H1 (cell line): ENCODE measurements at regions not wholly inside any gene's neighbourhood (a gene's known extent, or its start where the extent isn't known, plus 50 kb on each side); places are given as distances from the start of the nearest gene placed in this dataset.

Source experiments
- CTCF ChIA-PET: fragments of 300-600 bp; sonication (Branson Sonifier 250); formaldehyde crosslinking; loops from one replicate; lab custom pipeline; 2021; ENCODE audit not compliant: partially characterized antibody; lab: Charles Lee
- POLR2A ChIA-PET: fragments of 300-600 bp; sonication (Branson Sonifier 250); formaldehyde crosslinking; loops from one replicate; lab custom pipeline; 2021; ENCODE audit warnings: inconsistent platforms; ENCODE audit not compliant: partially characterized antibody; lab: Charles Lee
- DNase-seq, 2 experiments: peaks; one replicate each; pipeline versions ENCODE4 v3.0.0 to v3.0.0-alpha.2; 2010 to 2022; ENCODE audit warnings: low spot score in 2 of 2, low read depth in 1 of 2, mixed read lengths in 1 of 2
- FAIRE-seq: peaks from 2 replicates; lab custom pipeline; 2011; peaks lifted over from hg19 to GRCh38; lab: Jason Lieb, UNC
- H2AFZ ChIP-seq: 2 replicates; pipeline ENCODE4 v1.8.1; 2012; ENCODE audit warnings: low read length, inconsistent platforms
- H2AK5ac ChIP-seq: 2 replicates; pipeline ENCODE4 v1.6.1; 2013; ENCODE audit warnings: low read depth, low read length
- H2BK120ac ChIP-seq: replicated peaks from 2 replicates; pipeline ENCODE3; 2013; ENCODE audit warnings: low read depth, low read length, inconsistent platforms
- H2BK12ac ChIP-seq: 2 replicates; pipeline ENCODE4 v1.6.1; 2013; ENCODE audit warnings: low read depth, low read length
- H2BK15ac ChIP-seq: 2 replicates; pipeline ENCODE4 v1.6.1; 2013; ENCODE audit warnings: low read length
- H2BK20ac ChIP-seq: 2 replicates; pipeline ENCODE4 v1.6.1; 2013; ENCODE audit warnings: low read length
- H2BK5ac ChIP-seq: 2 replicates; pipeline ENCODE4 v1.6.1; 2013; ENCODE audit warnings: low read depth, low read length
- H3K14ac ChIP-seq: 2 replicates; pipeline ENCODE4 v1.6.1; 2013; ENCODE audit warnings: inconsistent platforms; ENCODE audit not compliant: insufficient read length
- H3K18ac ChIP-seq: 2 replicates; pipeline ENCODE4 v1.6.1; 2013; ENCODE audit warnings: low read length; ENCODE audit errors: extremely low read depth
- H3K23ac ChIP-seq: 2 replicates; pipeline ENCODE4 v1.6.1; 2013; ENCODE audit warnings: inconsistent platforms; ENCODE audit not compliant: insufficient read length
- H3K23me2 ChIP-seq: 2 replicates; pipeline ENCODE4 v1.6.1; 2013; ENCODE audit warnings: low read depth, low read length
- H3K27ac ChIP-seq: 2 replicates; pipeline ENCODE4 v1.6.1; 2011; ENCODE audit warnings: low read depth, low read length, inconsistent platforms
- H3K27me3 ChIP-seq, 4 experiments: replicated peaks in 1 of 4; 1 replicate in 1 of 4; 2 replicates in 3 of 4; pipeline versions ENCODE4 v1.6.1 to v1.8.1; 2011 to 2013; ENCODE audit warnings: low read length in 3 of 4, mild to moderate bottlenecking in 3 of 4, inconsistent platforms in 2 of 4, mixed read lengths in 2 of 4, moderate library complexity in 1 of 4; ENCODE audit not compliant: control insufficient read depth in 3 of 4, insufficient read depth in 3 of 4; ENCODE audit errors: extremely low read depth in 1 of 4
- H3K36me3 ChIP-seq, 4 experiments: 2 replicates each; pipeline versions ENCODE4 v1.6.1 to v1.8.1; 2011 to 2013; ENCODE audit warnings: mild to moderate bottlenecking in 4 of 4, low read length in 3 of 4, moderate library complexity in 2 of 4, control low read depth in 1 of 4, inconsistent platforms in 1 of 4; ENCODE audit not compliant: insufficient read depth in 4 of 4, control insufficient read depth in 2 of 4
- H3K4ac ChIP-seq: replicated peaks from 2 replicates; pipeline ENCODE3; 2013; ENCODE audit warnings: low read length, low read depth, mixed read lengths, inconsistent platforms; ENCODE audit not compliant: insufficient read length
- H3K4me1 ChIP-seq, 4 experiments: replicated peaks in 1 of 4; 1 replicate in 1 of 4; 2 replicates in 3 of 4; pipeline versions ENCODE4 v1.6.1 to v1.8.1; 2011 to 2013; ENCODE audit warnings: low read length in 3 of 4, inconsistent platforms in 2 of 4, mixed read lengths in 1 of 4; ENCODE audit not compliant: insufficient read depth in 4 of 4, control insufficient read depth in 3 of 4
- H3K4me2 ChIP-seq, 2 experiments: 2 replicates each; pipeline versions ENCODE4 v1.6.1 to v1.8.1; 2011 to 2013; ENCODE audit warnings: low read depth in 2 of 2, low read length in 2 of 2, control low read depth in 1 of 2, inconsistent platforms in 1 of 2, mild to moderate bottlenecking in 1 of 2; ENCODE audit not compliant: insufficient read depth in 1 of 2
- H3K4me3 ChIP-seq, 4 experiments: fragments of 200-600, 300-600 bp in 1 of 4; sonication (generic), shearing (Covaris generic), sonication (Bioruptor Twin) in 1 of 4; 2 replicates each; pipeline versions ENCODE4 v1.5.1 to v1.8.1; 2011 to 2016; ENCODE audit warnings: low read length in 4 of 4, low read depth in 3 of 4, control low read depth in 2 of 4, inconsistent platforms in 2 of 4, mild to moderate bottlenecking in 2 of 4, mixed read lengths in 1 of 4, moderate library complexity in 1 of 4; ENCODE audit not compliant: insufficient read depth in 2 of 4; ENCODE audit errors: extremely low read depth in 1 of 4
- H3K56ac ChIP-seq: replicated peaks from 2 replicates; pipeline ENCODE3; 2013; ENCODE audit warnings: low read depth, mild to moderate bottlenecking, mixed read lengths, low read length, inconsistent platforms; ENCODE audit not compliant: insufficient read length
- H3K79me1 ChIP-seq: 2 replicates; pipeline ENCODE4 v1.6.1; 2013; ENCODE audit warnings: low read depth, low read length, control low read depth
- H3K79me2 ChIP-seq, 2 experiments: 2 replicates each; pipeline versions ENCODE4 v1.6.1 to v1.8.1; 2012 to 2013; ENCODE audit warnings: low read length in 2 of 2, mild to moderate bottlenecking in 2 of 2, inconsistent platforms in 1 of 2; ENCODE audit not compliant: insufficient read depth in 2 of 2, control insufficient read depth in 1 of 2
- H3K9ac ChIP-seq, 4 experiments: replicated peaks in 1 of 4; 1 replicate in 1 of 4; 2 replicates in 3 of 4; pipeline versions ENCODE4 v1.6.1 to v1.8.1; 2011 to 2013; ENCODE audit warnings: low read depth in 3 of 4, low read length in 3 of 4, control low read depth in 2 of 4, mild to moderate bottlenecking in 2 of 4, moderate library complexity in 2 of 4, inconsistent platforms in 1 of 4; ENCODE audit errors: extremely low read depth in 1 of 4
- H3K9me3 ChIP-seq, 2 experiments: 2 replicates each; pipeline versions ENCODE4 v1.6.1 to v1.8.1; 2012 to 2013; ENCODE audit warnings: mild to moderate bottlenecking in 2 of 2, moderate library complexity in 2 of 2, control low read depth in 1 of 2, inconsistent platforms in 1 of 2, low read depth in 1 of 2, low read length in 1 of 2, mixed read lengths in 1 of 2; ENCODE audit not compliant: insufficient read depth in 2 of 2
- H4K20me1 ChIP-seq, 2 experiments: replicated peaks in 1 of 2; 2 replicates each; pipeline versions ENCODE3 to v1.8.1; 2011 to 2013; ENCODE audit warnings: inconsistent platforms in 2 of 2, low read length in 2 of 2, mild to moderate bottlenecking in 1 of 2; ENCODE audit not compliant: insufficient read depth in 2 of 2, control insufficient read depth in 1 of 2
- H4K5ac ChIP-seq: 2 replicates; pipeline ENCODE4 v1.6.1; 2013; ENCODE audit warnings: low read length, low read depth, mixed read lengths, inconsistent platforms; ENCODE audit not compliant: insufficient read length
- H4K8ac ChIP-seq: 2 replicates; pipeline ENCODE4 v1.8.0; 2013; ENCODE audit warnings: mild to moderate bottlenecking, moderate library complexity, low read length, inconsistent platforms; ENCODE audit not compliant: insufficient read depth; ENCODE audit errors: extremely low read depth
- H4K91ac ChIP-seq: replicated peaks from 2 replicates; pipeline ENCODE3; 2013; ENCODE audit warnings: low read length, mixed read lengths, inconsistent platforms; ENCODE audit not compliant: insufficient read length
- CTBP2 ChIP-seq: IDR thresholded peaks from 2 replicates; pipeline ENCODE4 v1.7.0; 2011; ENCODE audit warnings: borderline replicate concordance, mild to moderate bottlenecking, moderate library complexity, mixed read lengths, low read length; ENCODE audit not compliant: insufficient read depth, insufficient read length
- EGR1 ChIP-seq: IDR thresholded peaks from 2 replicates; pipeline ENCODE4 v1.6.1; 2011; ENCODE audit warnings: low read depth, low read length, borderline replicate concordance
- HDAC2 ChIP-seq, 2 experiments: fragments of 300-600 bp in 1 of 2; sonication (generic) in 1 of 2; IDR thresholded peaks; 2 replicates each; pipeline ENCODE4 v1.6.1; 2011 to 2012; ENCODE audit warnings: low read depth in 2 of 2, low read length in 2 of 2, mild to moderate bottlenecking in 2 of 2, moderate library complexity in 2 of 2, borderline replicate concordance in 1 of 2, inconsistent platforms in 1 of 2
- JUN ChIP-seq: IDR thresholded peaks from 2 replicates; pipeline ENCODE4 v1.6.1; 2011; ENCODE audit warnings: low read depth, mild to moderate bottlenecking, improper control_type of control experiment, low read length
- RAD21 ChIP-seq, 2 experiments: IDR thresholded peaks in 1 of 2; conservative IDR thresholded peaks in 1 of 2; 2 replicates each; pipeline ENCODE4 v1.6.1; 2011; ENCODE audit warnings: low read depth in 2 of 2, low read length in 2 of 2, improper control_type of control experiment in 1 of 2, inconsistent platforms in 1 of 2, mild to moderate bottlenecking in 1 of 2, moderate library complexity in 1 of 2
- SP2 ChIP-seq: IDR thresholded peaks from 2 replicates; pipeline ENCODE4 v1.6.1; 2012; ENCODE audit warnings: mild to moderate bottlenecking, low read length, inconsistent platforms
- TAF1 ChIP-seq: IDR thresholded peaks from 2 replicates; pipeline ENCODE4 v1.6.1; 2011; ENCODE audit warnings: mild to moderate bottlenecking, low read depth, low read length
- TBP ChIP-seq: IDR thresholded peaks from 2 replicates; pipeline ENCODE4 v1.6.1; 2011; ENCODE audit warnings: low read depth, low read length, improper control_type of control experiment
- YY1 ChIP-seq: IDR thresholded peaks from 2 replicates; pipeline ENCODE4 v1.6.1; 2011; ENCODE audit warnings: low read depth, mild to moderate bottlenecking, low read length
- WGBS, 2 experiments: shearing (Covaris generic) in 1 of 2; methylation state at CpG; one replicate each; pipeline versions ENCODE4 v1.1.6 to v1.1.7; 2013 to 2015; ENCODE audit warnings: low lambda C conversion rate in 2 of 2, mixed read lengths in 2 of 2, inconsistent platforms in 1 of 2, low coverage in 1 of 2, missing lambda C conversion rate in 1 of 2; ENCODE audit not compliant: insufficient replicate concordance in 2 of 2, insufficient coverage in 1 of 2, insufficient read length in 1 of 2; ENCODE audit errors: extremely low coverage in 1 of 2, missing lambda C conversion rate in 1 of 2; 5-methylcytosine and 5-hydroxymethylcytosine counted together

- Histone ChIP-seq H4K8ac (peak overlapping the region; percentile 64; the same call in 1 of the 2 replicates), H3K27me3 (no peaks in the 10 kb centered on the region), H3K4me2 (no peak overlapping the region), H2AFZ (0 out of 2 replicates have a peak overlapping the region, but pooled peaks have one; percentile 14), H3K79me2 (no peaks in the 10 kb centered on the region), H2AK5ac (no peak overlapping the region), H4K5ac (no peak overlapping the region), H3K9ac (no peak overlapping the region), H3K14ac (no peak overlapping the region), H2BK5ac (no peak overlapping the region), H3K4me1 (peaks cover 0 to 5% (median 0%) of the 10 kb centered on the region in 4 experiments; a peak in 2 of 7 replicates), H4K91ac (no peak overlapping the region), H2BK20ac (no peak overlapping the region), H3K4ac (no peak overlapping the region), H3K56ac (no peak overlapping the region), H3K9me3 (no peaks in the 10 kb centered on the region), H3K23me2 (no peaks in the 10 kb centered on the region), H3K18ac (no peak overlapping the region), H3K4me3 (no peak overlapping the region), H2BK12ac (no peak overlapping the region), H3K27ac (no peak overlapping the region), H4K20me1 (no peaks in the 10 kb centered on the region), H3K79me1 (no peaks in the 10 kb centered on the region), H2BK15ac (no peak overlapping the region), H3K23ac (no peak overlapping the region), H2BK120ac (no peak overlapping the region), H3K36me3 (no peaks in the 10 kb centered on the region)
- ChIA-PET POLR2A (interaction anchor here (1.0 to 1.1 kb wide), 2 partner anchors 21 to 190 kb away, joined by 3 read pairs; no protein-coding TSS in a partner anchor), CTCF (interaction anchor here (0.7 to 4.1 kb wide), 51 partner anchors 8 to 828 kb away, joined by 3 to 21 read pairs (median 3); no protein-coding TSS in a partner anchor)
- DNase-seq: peak in 1 of 2 experiments; percentile 45
- FAIRE-seq: no peak
- WGBS, 2 experiments: 77% methylated on average over 13 of the region's 13 CpGs; no CpG with 5 or more reads in 1 of the 2 experiments
- TF ChIP-seq TAF1: no peak
- TF ChIP-seq HDAC2 (IDR thresholded peaks at IDR 0.05; ENCODE audit: borderline replicate concordance in 1 of 2, low read depth in 2 of 2, low read length in 2 of 2): no peak
- TF ChIP-seq EGR1: no peak
- TF ChIP-seq CTBP2: no peak
- no peak for TF ChIP-seq YY1
- no peak for TF ChIP-seq TBP
- no peak for TF ChIP-seq SP2
- TF ChIP-seq JUN: no peak
- TF ChIP-seq RAD21 (IDR thresholded peaks at IDR 0.05 in 1 of 2, conservative IDR thresholded peaks at IDR 0.05 in 1 of 2; ENCODE audit: low read depth in 2 of 2, low read length in 2 of 2): peak; percentile 19 to 29; a peak in 2 of 4 replicates
Measured at GRCh38 chr1:29416267-29417146, 180.2 kb downstream of the PTPRU start.
